ENCODE measurements at regions not wholly inside any gene's neighbourhood (a gene's known extent, or its start where the extent isn't known, plus 50 kb on each side); places are given as distances from the start of the nearest gene placed in this dataset.
"Not testable (repeated sequence)": the region's sequence is repeated elsewhere in the genome, so short reads cannot be mapped to it uniquely, and the experiment has no call there.

- no peak for DNase-seq (ENCODE audit: low read depth)
These were observed 276.0 kb downstream of the ADGRD1 start for GRCh38 chr12:131229426-131230339.

GRCh38 chr12:131230340-131231031, 276.8 kb downstream of the ADGRD1 start:
- DNase-seq (ENCODE audit: low read depth), result no peak

- no peak for DNase-seq (ENCODE audit: low read depth)
These were observed 277.6 kb downstream of the ADGRD1 start for GRCh38 chr12:131231032-131231980.

GRCh38 chr12:131232036-131232435, 278.3 kb downstream of the ADGRD1 start:
- DNase-seq (ENCODE audit: low read depth), result no peak

GRCh38 chr12:131232872-131233271, 279.2 kb downstream of the ADGRD1 start:
- not testable (repeated sequence) for DNase-seq (ENCODE audit: low read depth)

GRCh38 chr12:131233850-131234789, 280.4 kb downstream of the ADGRD1 start:
- DNase-seq (ENCODE audit: low read depth), result not testable (repeated sequence)

- DNase-seq (ENCODE audit: low read depth), result not testable (repeated sequence)
These were observed 281.1 kb downstream of the ADGRD1 start for GRCh38 chr12:131234841-131235271.

GRCh38 chr12:131235871-131236271, 282.2 kb downstream of the ADGRD1 start:
- no peak for DNase-seq (ENCODE audit: low read depth)

GRCh38 chr12:131239384-131240094, 285.8 kb downstream of the ADGRD1 start:
- no peak for DNase-seq (ENCODE audit: low read depth)

GRCh38 chr12:131241517-131241916, 287.8 kb downstream of the ADGRD1 start:
- DNase-seq (ENCODE audit: low read depth), result no peak

- no peak for DNase-seq (ENCODE audit: low read depth)
These were observed 289.2 kb downstream of the ADGRD1 start for GRCh38 chr12:131242741-131243496.

GRCh38 chr12:131244157-131244688, 290.5 kb downstream of the ADGRD1 start:
- not testable (repeated sequence) for DNase-seq (ENCODE audit: low read depth)

- DNase-seq (ENCODE audit: low read depth), result not testable (repeated sequence)
These were observed 291.5 kb downstream of the ADGRD1 start for GRCh38 chr12:131245161-131245560.

- no peak for DNase-seq (ENCODE audit: low read depth)
These were observed 292.1 kb downstream of the ADGRD1 start for GRCh38 chr12:131245564-131246355.

GRCh38 chr12:131247026-131247725, 293.5 kb downstream of the ADGRD1 start:
- DNase-seq (ENCODE audit: low read depth), result not testable (repeated sequence)

GRCh38 chr12:131247875-131248274, 294.2 kb downstream of the ADGRD1 start:
- DNase-seq (ENCODE audit: low read depth), result not testable (repeated sequence)

GRCh38 chr12:131249246-131250027, 295.7 kb downstream of the ADGRD1 start:
- DNase-seq (ENCODE audit: low read depth), result no peak
